Smooth muscle cell (in vitro differentiated cells): ENCODE measurements at regions not wholly inside any gene's neighbourhood (a gene's known extent, or its start where the extent isn't known, plus 50 kb on each side); places are given as distances from the start of the nearest gene placed in this dataset.

Experiments used
- DNase-seq: peaks from one replicate; lab custom pipeline; 2025; ENCODE audit not compliant: unreplicated experiment; lab: John Stamatoyannopoulos, UW
- H2AFZ ChIP-seq: fragments of 200-600 bp; sonication (generic); 2 replicates; pipeline ENCODE4 v1.6.0; 2016; ENCODE audit warnings: antibody characterized with exemption, low read depth, mild to moderate bottlenecking
- H3F3A ChIP-seq: fragments of 200-600 bp; sonication (generic); 2 replicates; pipeline ENCODE4 v1.6.0; 2017; ENCODE audit warnings: antibody characterized with exemption, low read depth
- H3K27ac ChIP-seq: fragments of 200-600 bp; sonication (generic); 2 replicates; pipeline ENCODE4 v1.5.1; 2016; ENCODE audit warnings: low read depth, mild to moderate bottlenecking
- H3K27me3 ChIP-seq: fragments of 200-600 bp; sonication (generic); 2 replicates; pipeline ENCODE4 v1.6.1; 2016; ENCODE audit warnings: low read depth, mild to moderate bottlenecking
- H3K36me3 ChIP-seq: fragments of 200-600 bp; sonication (generic); 2 replicates; pipeline ENCODE4 v1.5.1; 2016; ENCODE audit warnings: low read depth
- H3K4me1 ChIP-seq: fragments of 200-600 bp; sonication (generic); 2 replicates; pipeline ENCODE4 v1.5.1; 2016; ENCODE audit warnings: low read depth
- H3K4me2 ChIP-seq: fragments of 200-600 bp; sonication (generic); 2 replicates; pipeline ENCODE4 v1.6.0; 2016; ENCODE audit warnings: mild to moderate bottlenecking
- H3K4me3 ChIP-seq: fragments of 200-600 bp; sonication (generic); 2 replicates; pipeline ENCODE4 v1.5.1; 2016; ENCODE audit warnings: mild to moderate bottlenecking
- H3K79me2 ChIP-seq: fragments of 200-600 bp; sonication (generic); 2 replicates; pipeline ENCODE4 v1.6.0; 2016; ENCODE audit warnings: low read depth, mild to moderate bottlenecking
- H3K9ac ChIP-seq: fragments of 200-600 bp; sonication (generic); 2 replicates; pipeline ENCODE4 v1.6.0; 2016; ENCODE audit warnings: low read depth
- H3K9me3 ChIP-seq: fragments of 200-600 bp; sonication (generic); replicated peaks from 2 replicates; pipeline ENCODE4 v1.5.1; 2016; ENCODE audit warnings: low read depth
- H4K20me1 ChIP-seq: fragments of 200-600 bp; sonication (generic); 2 replicates; pipeline ENCODE4 v1.6.0; 2016; ENCODE audit warnings: low read depth
- WGBS: methylation state at CpG from one replicate; pipeline ENCODE4 v1.1.7; 2016; ENCODE audit warnings: low lambda C conversion rate; 5-methylcytosine and 5-hydroxymethylcytosine counted together
- TF ChIP-seq, protein P1 (sequence below): fragments of 200-600 bp; sonication (generic); IDR thresholded peaks from 2 replicates; pipeline ENCODE4 v1.5.1; 2017; ENCODE audit warnings: borderline replicate concordance, mild to moderate bottlenecking, antibody characterized with exemption; ENCODE audit not compliant: insufficient read depth, poor library complexity, severe bottlenecking

DNA sequence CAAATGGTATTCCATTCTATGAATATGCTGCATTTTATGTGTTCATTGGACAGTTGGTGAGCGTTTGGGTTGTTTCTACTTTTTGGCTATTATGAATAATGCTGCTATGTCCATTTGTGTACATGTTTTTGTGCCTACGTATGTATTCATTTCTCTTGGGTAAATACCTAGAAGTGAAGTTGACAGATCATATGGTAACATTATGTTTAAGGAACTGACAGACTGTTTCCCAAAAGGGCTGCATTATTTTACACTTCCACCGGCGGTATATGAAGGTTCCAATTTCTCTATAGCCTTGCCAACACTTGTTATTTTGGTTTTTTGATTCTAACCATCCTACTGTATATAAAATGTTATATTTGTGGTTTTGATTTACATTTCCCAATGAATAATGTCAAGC, 703.9 kb upstream of the CDH2 start:
- H3K4me3 ChIP-seq, result no peak overlapping the region
- 95% methylated on average over 4 of the region's 4 CpGs for WGBS
- DNase-seq, result no peak

DNA sequence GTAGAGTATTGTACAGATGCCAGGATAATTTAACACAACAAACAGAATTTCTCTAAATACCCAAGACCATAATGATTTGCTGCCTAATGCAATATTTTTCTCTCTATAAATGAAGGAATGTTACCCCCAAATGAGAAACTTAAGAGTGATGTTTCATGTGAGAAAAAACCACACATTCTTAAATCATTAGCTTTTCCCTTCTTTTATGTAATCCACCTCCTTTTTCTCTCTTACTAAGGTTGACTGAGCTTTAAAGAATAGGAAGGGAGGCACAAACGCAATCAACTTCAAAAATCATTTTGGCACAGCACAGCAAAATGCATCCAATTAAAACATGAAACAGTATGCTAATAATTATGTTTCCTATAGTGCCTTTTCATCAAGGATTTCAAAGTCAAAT, 698.1 kb upstream of the CDH2 start:
- Histone ChIP-seq H3K27me3 (no peaks in the 10 kb centered on the region), H3K4me2 (no peak overlapping the region), H3K36me3 (no peaks in the 10 kb centered on the region), H3K9me3 (no peaks in the 10 kb centered on the region), H3K27ac (no peak overlapping the region), H2AFZ (no peak overlapping the region), H3F3A (no peaks in the 10 kb centered on the region), H3K4me1 (no peaks in the 10 kb centered on the region), H4K20me1 (no peaks in the 10 kb centered on the region), H3K79me2 (no peaks in the 10 kb centered on the region), H3K9ac (no peak overlapping the region), H3K4me3 (no peak overlapping the region)
- TF ChIP-seq, protein P1, sequence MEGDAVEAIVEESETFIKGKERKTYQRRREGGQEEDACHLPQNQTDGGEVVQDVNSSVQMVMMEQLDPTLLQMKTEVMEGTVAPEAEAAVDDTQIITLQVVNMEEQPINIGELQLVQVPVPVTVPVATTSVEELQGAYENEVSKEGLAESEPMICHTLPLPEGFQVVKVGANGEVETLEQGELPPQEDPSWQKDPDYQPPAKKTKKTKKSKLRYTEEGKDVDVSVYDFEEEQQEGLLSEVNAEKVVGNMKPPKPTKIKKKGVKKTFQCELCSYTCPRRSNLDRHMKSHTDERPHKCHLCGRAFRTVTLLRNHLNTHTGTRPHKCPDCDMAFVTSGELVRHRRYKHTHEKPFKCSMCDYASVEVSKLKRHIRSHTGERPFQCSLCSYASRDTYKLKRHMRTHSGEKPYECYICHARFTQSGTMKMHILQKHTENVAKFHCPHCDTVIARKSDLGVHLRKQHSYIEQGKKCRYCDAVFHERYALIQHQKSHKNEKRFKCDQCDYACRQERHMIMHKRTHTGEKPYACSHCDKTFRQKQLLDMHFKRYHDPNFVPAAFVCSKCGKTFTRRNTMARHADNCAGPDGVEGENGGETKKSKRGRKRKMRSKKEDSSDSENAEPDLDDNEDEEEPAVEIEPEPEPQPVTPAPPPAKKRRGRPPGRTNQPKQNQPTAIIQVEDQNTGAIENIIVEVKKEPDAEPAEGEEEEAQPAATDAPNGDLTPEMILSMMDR, result no peak
- 80% methylated on average over 1 of the region's 1 CpG for WGBS
- no peak for DNase-seq

More for the DNA sequence above, 703.9 kb upstream of the CDH2 start:
- no peaks in the 10 kb centered on the region for H3F3A ChIP-seq
- H3K79me2 ChIP-seq, result no peaks in the 10 kb centered on the region
- TF ChIP-seq, protein P1, result no peak
- H3K9ac ChIP-seq, result no peak overlapping the region
- no peaks in the 10 kb centered on the region for H3K27me3 ChIP-seq
- H3K4me2 ChIP-seq, result no peak overlapping the region
- H3K36me3 ChIP-seq, result no peaks in the 10 kb centered on the region
- H3K27ac ChIP-seq, result no peak overlapping the region
- no peaks in the 10 kb centered on the region for H4K20me1 ChIP-seq
- H2AFZ ChIP-seq, result no peak overlapping the region
- H3K9me3 ChIP-seq, result no peaks in the 10 kb centered on the region
- no peaks in the 10 kb centered on the region for H3K4me1 ChIP-seq

DNA sequence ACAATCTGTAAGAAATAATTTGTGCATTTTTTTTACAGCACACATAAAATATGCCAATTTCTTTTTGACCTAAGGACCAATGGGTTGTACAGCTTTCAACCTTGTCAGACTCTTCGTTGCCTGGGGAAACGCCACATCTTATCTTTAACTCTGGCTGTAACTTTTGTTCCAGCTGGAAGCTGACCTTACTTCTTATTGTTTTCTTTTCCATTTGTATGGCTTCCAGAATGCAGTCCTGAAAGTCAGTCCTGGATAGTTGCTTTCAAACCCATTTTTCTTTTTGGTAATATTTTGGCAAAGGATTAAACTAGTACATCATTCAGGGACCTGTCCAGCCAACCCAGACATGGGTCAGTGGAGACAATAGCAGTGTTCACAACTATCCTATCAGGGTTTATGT, 686.5 kb upstream of the CDH2 start:
- no peak overlapping the region for H3K9ac ChIP-seq
- DNase-seq, result no peak
- no peak overlapping the region for H3K4me3 ChIP-seq
- H3K9me3 ChIP-seq, result no peaks in the 10 kb centered on the region
- 95% methylated on average over 2 of the region's 2 CpGs for WGBS
- TF ChIP-seq, protein P1, result no peak
- H2AFZ ChIP-seq, result no peak overlapping the region
- no peaks in the 10 kb centered on the region for H3F3A ChIP-seq
- H4K20me1 ChIP-seq, result no peaks in the 10 kb centered on the region
- no peaks in the 10 kb centered on the region for H3K27me3 ChIP-seq
- H3K4me2 ChIP-seq, result no peak overlapping the region
- H3K27ac ChIP-seq, result no peak overlapping the region
- no peaks in the 10 kb centered on the region for H3K4me1 ChIP-seq
- H3K79me2 ChIP-seq, result no peaks in the 10 kb centered on the region
- no peaks in the 10 kb centered on the region for H3K36me3 ChIP-seq

DNA sequence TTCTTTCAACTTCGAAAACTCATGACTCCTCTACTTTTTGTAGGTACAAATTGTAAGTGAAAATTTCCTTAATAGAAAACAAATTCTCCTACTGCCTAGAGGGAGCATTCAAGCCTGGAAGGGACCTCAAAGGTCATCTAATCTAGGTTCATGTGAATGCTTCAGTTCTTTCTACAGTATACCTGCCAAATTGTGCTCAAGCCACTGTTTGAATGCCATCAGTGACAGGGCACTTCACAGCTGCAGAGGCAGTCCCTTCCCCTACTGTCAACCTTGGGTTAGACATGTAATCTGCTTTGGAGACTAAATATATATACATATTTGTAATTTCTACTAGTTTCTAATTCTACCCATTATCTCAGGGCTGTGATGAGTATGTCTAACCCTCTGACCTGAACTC, 681.3 kb upstream of the CDH2 start:
- no peak overlapping the region for H3K9ac ChIP-seq
- H3K4me2 ChIP-seq, result no peak overlapping the region
- peak overlapping the region; percentile 12 for H2AFZ ChIP-seq
- no peak overlapping the region for H3K27ac ChIP-seq
- H4K20me1 ChIP-seq, result no peaks in the 10 kb centered on the region
- H3K79me2 ChIP-seq, result no peaks in the 10 kb centered on the region
- DNase-seq, result no peak
- WGBS, result 86% methylated on average over 1 of the region's 1 CpG
- no peaks in the 10 kb centered on the region for H3F3A ChIP-seq
- no peak overlapping the region for H3K4me3 ChIP-seq
- no peaks in the 10 kb centered on the region for H3K36me3 ChIP-seq
- no peaks in the 10 kb centered on the region for H3K27me3 ChIP-seq
- TF ChIP-seq, protein P1, result no peak
- no peaks in the 10 kb centered on the region for H3K9me3 ChIP-seq
- no peaks in the 10 kb centered on the region for H3K4me1 ChIP-seq
